ENCODE measurements at regions not wholly inside any gene's neighbourhood (a gene's known extent, or its start where the extent isn't known, plus 50 kb on each side); places are given as distances from the start of the nearest gene placed in this dataset.

DNA sequence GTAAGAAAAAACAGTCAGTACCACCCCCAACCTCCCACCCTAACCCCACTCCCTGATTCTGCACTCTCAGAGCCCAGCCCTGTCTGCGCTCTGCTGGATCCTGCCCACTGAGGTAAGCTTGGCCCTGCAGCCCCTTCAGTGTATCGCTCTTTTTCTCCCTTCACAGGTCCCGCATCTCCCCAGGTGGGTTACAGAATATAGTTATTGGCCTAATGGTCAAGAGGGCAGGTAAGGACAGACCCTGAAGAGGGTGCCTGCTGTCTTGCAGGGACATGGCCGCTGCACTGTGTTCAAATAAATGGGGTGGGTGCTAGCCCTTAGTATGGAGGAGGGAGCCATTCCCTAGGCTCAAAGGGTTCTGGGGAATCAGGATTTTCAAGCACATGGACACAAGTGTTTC, 135.7 kb downstream of the ADSS2 start:
- no peaks in the 10 kb centered on the region for H3K36me3 Mint-ChIP-seq
- H3K27me3 Mint-ChIP-seq = no peaks in the 10 kb centered on the region
- peaks cover 11% of the 10 kb centered on the region for H3K4me1 Mint-ChIP-seq
- no peaks in the 10 kb centered on the region for H3K9me3 Mint-ChIP-seq
- ATAC-seq = no peak
- H3K27ac Mint-ChIP-seq = no peak overlapping the region
- H3K4me3 Mint-ChIP-seq = no peak overlapping the region

DNA sequence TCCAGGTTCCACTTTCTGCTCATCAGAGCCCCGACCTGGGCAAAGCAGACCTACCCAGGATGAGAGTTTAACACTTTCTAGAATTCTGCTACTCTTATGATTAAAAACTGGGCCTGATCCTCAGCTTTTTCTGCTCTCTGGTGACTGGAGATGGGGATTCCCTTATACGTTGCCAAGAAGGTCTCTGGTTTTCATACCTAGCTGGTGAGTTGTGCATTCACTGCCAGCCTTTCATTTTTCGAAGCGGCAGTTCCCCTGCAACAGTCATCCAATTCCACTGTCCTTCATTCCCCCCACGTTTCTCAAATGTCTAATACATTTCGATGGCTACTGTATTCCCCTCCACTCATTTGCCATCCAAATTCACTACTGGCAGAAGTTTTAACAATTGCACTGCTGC, 135.3 kb downstream of the ADSS2 start:
- Mint-ChIP-seq H3K36me3 (no peaks in the 10 kb centered on the region), H3K4me3 (no peak overlapping the region), H3K4me1 (peaks cover 11% of the 10 kb centered on the region), H3K9me3 (no peaks in the 10 kb centered on the region), H3K27me3 (no peaks in the 10 kb centered on the region), H3K27ac (no peak overlapping the region)
- no peak for ATAC-seq

DNA sequence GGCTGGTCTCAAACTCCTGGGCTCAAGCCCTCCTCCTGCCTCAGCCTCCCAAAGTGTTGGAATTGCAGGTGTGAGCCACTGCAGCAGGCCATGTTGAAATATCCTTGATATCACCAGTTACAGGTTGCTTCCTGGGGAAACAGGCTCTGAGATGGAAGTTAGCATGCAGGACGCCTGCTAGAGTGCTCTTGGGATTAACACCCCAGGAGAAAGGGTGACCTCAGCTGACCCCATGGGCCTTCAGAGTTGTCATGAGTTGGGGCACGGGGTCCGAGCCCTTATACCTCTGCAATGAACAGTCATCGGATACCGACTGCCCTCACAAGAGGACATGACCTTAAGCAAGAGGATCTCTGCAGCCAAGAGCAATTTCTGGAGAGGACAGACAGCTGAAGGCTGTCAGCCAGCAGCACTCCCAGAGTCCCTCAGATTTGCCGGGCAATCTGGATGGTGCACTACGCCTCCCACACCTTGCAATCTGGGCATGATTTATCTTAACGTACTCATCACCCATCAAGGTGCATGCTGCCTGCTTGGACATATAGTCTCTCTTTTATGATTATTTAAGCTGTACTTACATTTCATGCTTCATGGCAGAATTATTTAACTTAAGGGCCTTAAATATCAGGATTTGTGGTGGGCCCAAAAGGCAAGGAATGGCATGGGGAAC, 134.6 kb downstream of the ADSS2 start:
- Mint-ChIP-seq H3K4me3 (no peak overlapping the region), H3K9me3 (no peaks in the 10 kb centered on the region), H3K4me1 (peaks cover 11% of the 10 kb centered on the region), H3K27ac (no peak overlapping the region), H3K27me3 (no peaks in the 10 kb centered on the region), H3K36me3 (no peaks in the 10 kb centered on the region)
- ATAC-seq = no peak

DNA sequence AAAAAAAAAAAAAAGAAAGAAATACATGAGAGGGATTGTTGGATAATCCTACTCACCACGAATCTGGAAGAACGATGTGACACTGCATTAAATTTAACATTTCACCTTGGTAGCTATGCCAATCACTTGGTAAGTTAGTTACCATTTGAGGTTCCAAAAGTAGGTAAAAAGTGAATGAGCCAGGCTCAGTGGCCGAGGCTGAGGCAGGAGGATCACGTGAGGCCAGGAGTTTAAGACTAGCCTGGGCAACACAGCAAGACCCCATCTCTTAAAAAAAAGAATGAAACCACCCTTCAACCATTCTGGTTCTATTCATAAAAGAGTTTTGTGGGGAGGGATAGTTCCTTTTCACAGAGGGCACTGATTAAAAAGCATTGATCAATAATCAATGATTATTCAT, 133.6 kb downstream of the ADSS2 start:
- no peak overlapping the region for H3K27ac Mint-ChIP-seq
- no peaks in the 10 kb centered on the region for H3K9me3 Mint-ChIP-seq
- peaks cover 11% of the 10 kb centered on the region for H3K4me1 Mint-ChIP-seq
- no peaks in the 10 kb centered on the region for H3K36me3 Mint-ChIP-seq
- no peaks in the 10 kb centered on the region for H3K27me3 Mint-ChIP-seq
- H3K4me3 Mint-ChIP-seq = no peak overlapping the region
- no peak for ATAC-seq

DNA sequence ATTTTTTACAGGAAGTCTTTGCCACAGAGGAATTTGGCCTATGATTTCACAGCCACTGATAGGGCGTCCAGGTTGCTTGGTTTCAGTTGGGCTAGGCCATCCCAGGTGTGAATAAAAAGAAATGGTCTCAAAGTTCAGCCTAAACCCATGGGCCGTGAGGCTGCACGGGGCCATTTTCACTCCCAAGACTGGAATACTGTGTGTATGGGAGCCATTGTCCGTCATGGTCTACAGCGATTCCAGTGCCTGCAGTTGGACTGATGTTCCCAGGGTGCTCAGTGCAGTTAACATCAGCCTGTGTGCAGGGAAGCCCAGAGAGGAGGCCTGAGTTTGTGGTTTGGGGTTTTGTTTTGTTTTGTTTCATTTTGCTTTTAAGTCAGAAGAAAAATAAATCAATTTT, 133.2 kb downstream of the ADSS2 start:
- Mint-ChIP-seq H3K4me3 (no peak overlapping the region), H3K9me3 (no peaks in the 10 kb centered on the region), H3K4me1 (peaks cover 11% of the 10 kb centered on the region), H3K27me3 (no peaks in the 10 kb centered on the region), H3K27ac (no peak overlapping the region), H3K36me3 (no peaks in the 10 kb centered on the region)
- no peak for ATAC-seq

DNA sequence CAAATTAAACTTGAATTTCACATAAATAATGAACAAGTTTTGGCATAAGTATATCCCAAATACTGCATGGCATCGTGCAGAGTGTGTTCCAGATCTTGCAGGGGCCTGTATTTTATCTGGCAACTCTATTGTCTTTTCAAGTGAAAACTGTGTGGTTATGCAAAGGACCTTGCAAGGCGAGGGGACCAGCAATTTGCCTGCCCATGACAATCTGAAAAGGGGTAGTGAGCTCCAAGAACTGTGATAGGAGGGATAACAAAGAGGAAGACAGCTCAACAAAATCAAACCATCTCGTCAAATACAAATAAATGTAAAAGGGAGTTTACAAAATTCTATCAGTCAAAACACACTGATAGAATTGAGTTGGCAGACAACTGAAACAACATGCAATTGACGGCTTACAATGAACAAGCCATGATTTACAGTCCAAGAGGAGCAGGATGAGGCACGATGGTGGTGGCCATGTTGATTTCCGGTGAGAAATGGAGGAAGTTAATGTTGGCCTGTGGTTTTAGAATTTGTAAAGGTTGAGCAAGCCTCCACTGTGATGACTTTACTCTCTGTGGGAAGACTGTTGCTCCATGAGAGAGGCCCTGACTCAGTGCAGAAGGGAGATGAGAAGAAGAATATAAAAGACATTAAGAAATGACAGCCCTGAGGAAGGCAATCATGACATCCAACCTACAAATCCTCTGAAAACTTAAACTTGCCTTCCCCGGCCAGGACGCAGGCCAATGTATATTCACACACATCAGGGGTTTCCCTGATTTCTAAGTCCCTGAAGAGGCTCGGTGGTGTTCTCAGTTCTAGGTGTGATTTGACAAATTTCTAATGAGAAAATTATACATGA, 132.2 kb downstream of the ADSS2 start:
- Mint-ChIP-seq H3K27me3 (no peaks in the 10 kb centered on the region), H3K4me3 (peak overlapping the region; percentile 41), H3K9me3 (no peaks in the 10 kb centered on the region), H3K36me3 (no peaks in the 10 kb centered on the region), H3K4me1 (peaks cover 11% of the 10 kb centered on the region), H3K27ac (peak overlapping the region; percentile 64)
- peak; percentile 89 for ATAC-seq

DNA sequence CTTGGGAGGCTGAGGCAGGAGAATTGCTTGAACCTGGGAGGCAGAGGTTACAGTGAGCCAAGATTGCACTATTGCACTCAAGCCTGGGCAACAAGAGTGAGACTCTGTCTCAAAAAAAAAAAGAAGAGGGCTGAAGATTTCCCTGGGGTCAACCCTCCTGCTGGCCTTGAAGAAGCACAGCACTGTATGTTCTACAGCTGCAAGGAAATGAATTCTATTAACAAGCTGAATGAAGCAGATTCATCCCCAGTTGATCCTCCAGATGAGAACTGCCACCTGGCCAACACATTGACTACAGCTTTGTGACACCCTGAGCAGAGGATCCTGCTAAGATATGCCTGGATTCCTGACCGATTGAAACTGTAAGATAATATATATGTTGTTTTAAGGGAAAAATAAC, 129.5 kb downstream of the ADSS2 start:
- ATAC-seq = no peak
- Mint-ChIP-seq H3K27ac (no peak overlapping the region), H3K9me3 (no peaks in the 10 kb centered on the region), H3K4me1 (peaks cover 25% of the 10 kb centered on the region), H3K27me3 (no peaks in the 10 kb centered on the region), H3K36me3 (no peaks in the 10 kb centered on the region), H3K4me3 (no peak overlapping the region)

DNA sequence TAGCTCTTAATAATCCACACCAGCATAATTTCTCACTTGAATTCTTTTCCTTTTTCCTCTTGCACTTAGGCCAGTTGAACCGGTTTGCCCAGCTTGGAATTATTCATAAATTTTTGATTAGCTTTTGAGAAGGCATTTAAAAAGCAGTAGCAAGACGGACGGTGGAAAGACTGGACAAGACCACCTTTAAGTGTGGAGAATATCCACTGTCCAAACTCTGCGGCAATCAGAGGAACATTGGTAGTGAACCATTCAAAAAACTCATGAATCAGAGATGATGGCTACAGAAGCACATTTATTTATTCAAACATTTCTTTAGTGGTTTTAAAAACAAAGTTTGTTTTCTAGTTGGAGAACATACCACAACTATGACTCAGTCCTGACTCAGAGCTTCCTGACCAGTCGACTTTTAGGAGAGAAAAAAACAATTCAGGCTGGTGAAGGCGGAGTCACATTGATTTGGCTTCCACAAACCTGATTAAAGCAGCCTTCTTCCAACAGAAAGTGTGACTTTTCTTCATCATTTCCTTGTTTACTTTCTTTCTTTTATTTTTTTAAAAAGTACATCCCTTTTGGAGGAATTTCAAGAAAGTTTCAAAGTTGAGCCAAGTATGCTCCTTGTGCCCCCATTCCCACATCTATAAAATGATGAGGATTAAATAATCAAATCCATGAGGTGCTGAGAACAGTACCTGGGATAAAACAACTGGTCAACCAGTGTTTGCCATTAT, 128.8 kb downstream of the ADSS2 start:
- no peaks in the 10 kb centered on the region for H3K36me3 Mint-ChIP-seq
- no peak overlapping the region for H3K4me3 Mint-ChIP-seq
- H3K9me3 Mint-ChIP-seq = no peaks in the 10 kb centered on the region
- H3K27me3 Mint-ChIP-seq = no peaks in the 10 kb centered on the region
- peaks cover 25% of the 10 kb centered on the region for H3K4me1 Mint-ChIP-seq
- ATAC-seq = no peak
- no peak overlapping the region for H3K27ac Mint-ChIP-seq

DNA sequence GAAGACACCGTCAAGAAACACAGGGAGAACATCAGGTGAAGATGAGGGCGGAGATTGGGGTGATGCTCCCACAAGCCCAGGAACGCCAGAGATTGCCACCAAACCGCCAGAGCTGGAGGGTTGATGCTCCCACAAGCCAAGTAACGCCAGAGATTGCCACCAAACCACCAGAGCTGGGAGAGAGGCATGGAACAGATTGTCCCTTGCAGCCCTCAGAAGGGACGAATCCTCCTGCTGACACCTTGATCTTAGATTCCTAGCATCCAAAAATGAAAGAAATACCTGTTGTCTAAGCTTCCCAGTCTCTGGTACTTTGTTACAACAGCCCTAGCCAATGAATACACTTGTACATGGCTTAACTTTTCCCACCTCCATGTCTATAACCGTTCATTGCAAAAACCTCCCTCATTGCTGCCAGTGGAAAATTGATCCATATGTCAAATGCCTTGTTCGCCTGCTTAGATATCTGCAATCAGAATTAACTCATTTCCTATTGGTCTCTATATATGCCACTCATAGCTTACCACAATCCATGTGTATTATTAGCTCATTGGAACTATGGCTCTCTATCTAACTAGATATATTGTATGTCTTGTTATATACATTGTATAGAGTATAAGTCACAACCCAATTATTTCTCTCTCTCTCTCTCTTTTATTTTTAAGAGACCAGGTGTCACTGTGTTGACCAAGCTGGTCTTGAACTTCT, 127.4 kb downstream of the ADSS2 start:
- peaks cover 23% of the 10 kb centered on the region for H3K4me1 Mint-ChIP-seq

DNA sequence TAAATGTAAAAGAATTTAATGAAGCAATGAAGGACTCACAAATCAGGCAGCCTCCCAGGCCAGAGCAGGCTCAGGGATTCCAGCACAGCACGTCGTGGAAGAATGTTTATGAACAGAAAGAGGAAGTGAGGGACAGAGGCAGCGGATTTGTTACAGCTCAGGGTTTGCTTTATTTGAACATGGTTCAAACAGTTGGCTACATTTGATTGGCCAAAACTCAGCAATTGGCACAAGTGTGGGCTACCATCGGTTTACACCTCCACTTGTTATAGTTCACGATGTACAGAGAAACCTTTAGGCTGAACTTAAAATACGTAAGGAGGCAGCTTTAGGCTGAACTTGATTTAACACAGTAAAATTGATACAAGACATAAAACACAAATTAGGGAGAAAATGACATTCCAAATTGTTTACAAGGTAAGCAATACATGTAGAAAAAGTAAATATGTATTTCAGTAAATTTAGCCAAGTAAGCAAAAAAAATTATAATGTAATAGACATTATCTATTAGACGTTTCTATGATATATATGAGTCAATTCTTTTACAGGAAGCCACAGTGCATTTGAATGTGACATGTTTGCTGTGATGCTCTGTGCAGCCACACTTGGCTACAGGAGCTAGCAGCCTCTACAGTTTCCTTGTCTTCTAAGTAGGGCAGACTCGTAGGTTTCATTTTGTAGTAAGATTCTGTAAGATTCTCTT, 126.5 kb downstream of the ADSS2 start:
- Mint-ChIP-seq H3K9me3 (peaks cover 3% of the 10 kb centered on the region), H3K27me3 (no peaks in the 10 kb centered on the region), H3K4me3 (peak overlapping the region; percentile 55), H3K4me1 (peaks cover 14% of the 10 kb centered on the region), H3K36me3 (peaks cover 5% of the 10 kb centered on the region), H3K27ac (peak overlapping the region; percentile 86)
- peak; percentile 57 for ATAC-seq

More for the DNA sequence above, 127.4 kb downstream of the ADSS2 start:
- Mint-ChIP-seq H3K9me3 (peaks cover 3% of the 10 kb centered on the region), H3K27me3 (no peaks in the 10 kb centered on the region), H3K27ac (peak overlapping the region; percentile 86), H3K36me3 (peaks cover 5% of the 10 kb centered on the region), H3K4me3 (peak overlapping the region; percentile 55)
- ATAC-seq = no peak

DNA sequence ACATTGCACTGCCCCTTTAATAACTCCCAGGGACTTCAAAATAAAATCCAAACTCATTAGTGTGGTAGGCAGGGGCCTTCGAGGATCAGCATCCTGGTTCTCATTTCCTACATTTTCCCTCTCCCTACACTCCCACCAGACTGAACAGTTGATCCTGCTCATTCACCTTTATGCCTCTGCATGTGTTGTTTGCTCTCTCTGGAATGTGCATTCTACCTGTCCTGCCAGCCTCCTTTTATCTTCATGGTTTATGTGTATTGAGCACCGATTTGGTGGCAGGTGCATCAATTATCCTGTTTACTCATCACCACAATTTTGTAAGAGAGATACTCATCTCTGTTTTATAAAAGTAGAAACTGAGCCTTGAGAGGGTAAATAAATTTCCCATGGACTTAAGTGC, 125.0 kb downstream of the ADSS2 start:
- peaks cover 5% of the 10 kb centered on the region for H3K36me3 Mint-ChIP-seq
- peaks cover 14% of the 10 kb centered on the region for H3K4me1 Mint-ChIP-seq
- ATAC-seq = no peak
- H3K27ac Mint-ChIP-seq = no peak overlapping the region
- no peak overlapping the region for H3K4me3 Mint-ChIP-seq
- peaks cover 3% of the 10 kb centered on the region for H3K9me3 Mint-ChIP-seq
- no peaks in the 10 kb centered on the region for H3K27me3 Mint-ChIP-seq

DNA sequence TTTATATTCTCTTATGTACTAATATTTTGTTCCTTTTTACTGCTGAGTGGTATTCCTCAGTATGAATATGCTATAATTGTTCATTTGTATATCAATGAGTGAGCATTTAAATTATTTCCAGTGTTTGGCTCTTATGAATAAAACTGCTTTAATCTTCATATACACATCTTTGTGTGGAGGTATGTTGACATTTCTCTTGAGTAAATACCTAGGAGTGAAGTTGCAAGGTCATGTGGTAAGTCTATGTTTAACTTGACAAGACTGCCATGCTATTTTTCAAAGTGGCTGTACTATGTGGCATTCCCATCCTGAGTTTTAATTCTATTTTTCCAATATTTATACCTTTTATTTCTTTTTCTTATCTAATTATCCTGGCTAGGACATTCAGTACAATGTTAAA, 124.2 kb downstream of the ADSS2 start:
- Mint-ChIP-seq H3K4me3 (no peak overlapping the region), H3K36me3 (peaks cover 5% of the 10 kb centered on the region), H3K4me1 (peaks cover 17% of the 10 kb centered on the region), H3K9me3 (peaks cover 3% of the 10 kb centered on the region), H3K27ac (no peak overlapping the region), H3K27me3 (peaks cover 5% of the 10 kb centered on the region)
- ATAC-seq = no peak

DNA sequence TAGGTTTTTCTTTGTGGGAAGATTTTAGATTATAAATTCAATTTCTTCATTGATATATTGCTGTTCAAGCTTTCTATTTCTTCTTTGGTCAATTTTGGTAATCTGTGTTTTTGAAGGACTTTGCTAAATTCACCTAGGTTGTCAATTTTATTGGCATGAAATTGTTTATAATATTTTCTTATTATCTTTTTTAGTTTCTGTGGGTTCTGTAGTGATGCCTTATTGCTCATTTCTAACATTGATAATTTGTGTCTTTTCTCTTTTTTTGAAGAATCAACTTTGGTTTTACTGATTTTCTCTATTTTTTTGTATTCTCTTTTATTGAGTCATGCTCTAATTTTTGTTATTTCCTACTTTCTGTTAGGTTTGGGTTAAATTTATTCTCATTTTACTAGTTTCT, 123.2 kb downstream of the ADSS2 start:
- peaks cover 5% of the 10 kb centered on the region for H3K36me3 Mint-ChIP-seq
- peaks cover 15% of the 10 kb centered on the region for H3K27me3 Mint-ChIP-seq
- H3K4me3 Mint-ChIP-seq = no peak overlapping the region
- peaks cover 20% of the 10 kb centered on the region for H3K4me1 Mint-ChIP-seq
- peaks cover 3% of the 10 kb centered on the region for H3K9me3 Mint-ChIP-seq
- ATAC-seq = no peak
- H3K27ac Mint-ChIP-seq = no peak overlapping the region

DNA sequence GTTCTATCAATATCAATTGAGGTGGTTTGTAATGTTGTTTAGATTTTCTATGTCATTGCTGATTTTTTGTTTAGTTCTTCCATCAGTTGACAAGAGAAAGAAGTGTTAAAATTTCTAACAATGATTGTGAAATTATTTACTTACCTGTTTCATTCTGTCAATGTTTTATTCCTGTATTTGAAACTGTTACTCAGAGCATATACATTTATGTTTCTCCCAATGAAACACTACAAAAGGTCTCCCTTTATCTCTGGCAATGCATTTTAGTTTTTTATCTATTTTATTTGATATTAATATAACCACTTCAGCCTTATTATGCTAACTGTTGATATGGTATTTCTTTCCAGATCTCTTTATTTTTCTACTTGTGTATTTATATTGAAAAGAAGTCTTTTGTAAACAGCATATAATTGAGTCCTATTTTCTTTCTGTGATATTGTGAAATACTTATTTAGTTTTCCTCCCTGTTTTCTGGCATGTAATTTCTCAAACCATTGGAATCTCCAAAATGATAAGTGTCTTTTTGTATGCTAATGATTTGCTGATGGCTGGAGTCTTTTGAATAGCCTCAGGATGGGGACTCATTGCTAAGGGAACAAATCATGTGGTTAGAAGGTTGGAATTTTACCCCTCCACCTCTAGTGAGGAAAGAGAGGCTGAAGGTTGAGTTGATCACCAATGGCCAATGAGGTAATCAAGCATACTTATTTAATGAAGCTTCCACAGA, 122.0 kb downstream of the ADSS2 start:
- Mint-ChIP-seq H3K36me3 (peaks cover 5% of the 10 kb centered on the region), H3K9me3 (peaks cover 3% of the 10 kb centered on the region), H3K4me1 (peaks cover 18% of the 10 kb centered on the region), H3K27me3 (peaks cover 27% of the 10 kb centered on the region), H3K4me3 (no peak overlapping the region), H3K27ac (no peak overlapping the region)
- ATAC-seq = no peak

Measured in stimulated activated memory B cell treated with anti-CD40 and anti-IgM and Interleukin-4, amounts not matched to agents 10 μg/mL and 1 μg/mL and 100 μg/mL, for 72 hours (primary cell).